Adrenal gland (tissue), 5 donors: ENCODE measurements at regions not wholly inside any gene's neighbourhood (a gene's known extent, or its start where the extent isn't known, plus 50 kb on each side); places are given as distances from the start of the nearest gene placed in this dataset.

ENCODE experiments used
- POLR2A ChIP-seq, 2 donors: fragments of 450-650 bp; IDR thresholded peaks; one replicate each; pipeline ENCODE4 v1.6.1; 2017; ENCODE audit warnings: antibody characterized with exemption in 2 of 2, mild to moderate bottlenecking in 2 of 2, moderate library complexity in 1 of 2
- TF ChIP-seq, protein P1 (sequence below), 6 experiments: fragments of 450-650 bp in 4 of 6; fragments of 200-600 bp in 2 of 6; sonication (generic) in 1 of 6; IDR thresholded peaks; 1 replicate in 5 of 6; 2 replicates in 1 of 6; pipeline versions ENCODE4 v1.5.1 to v1.8.0; 2016 to 2021; ENCODE audit warnings: antibody characterized with exemption in 6 of 6, mild to moderate bottlenecking in 2 of 6, moderate library complexity in 1 of 6
- donor health status: DM: no; HTN: no; CAD: no.

DNA sequence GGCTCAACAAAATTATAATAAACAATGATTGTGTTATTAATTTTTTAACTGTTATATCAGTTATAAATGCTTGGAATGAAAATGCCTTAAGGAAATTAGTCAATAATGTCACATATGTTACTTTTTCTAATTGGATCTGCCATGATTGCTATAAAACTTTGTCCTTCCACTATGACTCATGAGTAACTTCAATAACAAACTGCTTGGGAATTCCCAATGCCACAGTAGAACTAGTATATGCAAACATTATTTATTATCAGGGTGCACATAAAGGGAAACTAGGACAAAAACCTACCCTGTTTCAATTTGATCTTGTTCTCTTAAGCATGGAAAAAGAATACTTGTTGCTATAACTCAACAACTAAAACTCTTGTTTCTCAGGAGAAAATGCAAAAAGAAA, 59.1 kb upstream of the PDC start:
- TF ChIP-seq, protein P1, sequence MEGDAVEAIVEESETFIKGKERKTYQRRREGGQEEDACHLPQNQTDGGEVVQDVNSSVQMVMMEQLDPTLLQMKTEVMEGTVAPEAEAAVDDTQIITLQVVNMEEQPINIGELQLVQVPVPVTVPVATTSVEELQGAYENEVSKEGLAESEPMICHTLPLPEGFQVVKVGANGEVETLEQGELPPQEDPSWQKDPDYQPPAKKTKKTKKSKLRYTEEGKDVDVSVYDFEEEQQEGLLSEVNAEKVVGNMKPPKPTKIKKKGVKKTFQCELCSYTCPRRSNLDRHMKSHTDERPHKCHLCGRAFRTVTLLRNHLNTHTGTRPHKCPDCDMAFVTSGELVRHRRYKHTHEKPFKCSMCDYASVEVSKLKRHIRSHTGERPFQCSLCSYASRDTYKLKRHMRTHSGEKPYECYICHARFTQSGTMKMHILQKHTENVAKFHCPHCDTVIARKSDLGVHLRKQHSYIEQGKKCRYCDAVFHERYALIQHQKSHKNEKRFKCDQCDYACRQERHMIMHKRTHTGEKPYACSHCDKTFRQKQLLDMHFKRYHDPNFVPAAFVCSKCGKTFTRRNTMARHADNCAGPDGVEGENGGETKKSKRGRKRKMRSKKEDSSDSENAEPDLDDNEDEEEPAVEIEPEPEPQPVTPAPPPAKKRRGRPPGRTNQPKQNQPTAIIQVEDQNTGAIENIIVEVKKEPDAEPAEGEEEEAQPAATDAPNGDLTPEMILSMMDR (IDR thresholded peaks at IDR 0.05) = no peak
- no peak for TF ChIP-seq POLR2A (IDR thresholded peaks at IDR 0.05)
